Mucosa of stomach (tissue), 1 donor: ENCODE measurements at regions not wholly inside any gene's neighbourhood (a gene's known extent, or its start where the extent isn't known, plus 50 kb on each side); places are given as distances from the start of the nearest gene placed in this dataset.

Experiments
- H3K27me3 ChIP-seq: one replicate; pipeline ENCODE4 v1.7.0; 2013; ENCODE audit warnings: mild to moderate bottlenecking, low read length; ENCODE audit not compliant: control insufficient read depth, insufficient read depth
- H3K36me3 ChIP-seq: one replicate; pipeline ENCODE4 v1.7.0; 2013; ENCODE audit warnings: low read length; ENCODE audit not compliant: control insufficient read depth, insufficient read depth
- H3K4me1 ChIP-seq: one replicate; pipeline ENCODE4 v1.7.0; 2013; ENCODE audit warnings: mild to moderate bottlenecking, low read length; ENCODE audit not compliant: control insufficient read depth, insufficient read depth
- H3K4me3 ChIP-seq: one replicate; pipeline ENCODE4 v1.7.0; 2013; ENCODE audit warnings: low read length
- H3K9ac ChIP-seq: one replicate; pipeline ENCODE4 v1.7.0; 2013; ENCODE audit warnings: mild to moderate bottlenecking, low read length, moderate library complexity
- H3K9me3 ChIP-seq: one replicate; pipeline ENCODE4 v1.7.0; 2013; ENCODE audit warnings: mild to moderate bottlenecking, low read length, moderate library complexity; ENCODE audit not compliant: control insufficient read depth
- donor health status: Pancreatic carcinoma.

GRCh38 chr2:128408349-128409305 lies 90.0 kb upstream of the HS6ST1 start:
- no peaks in the 10 kb centered on the region for H3K9me3 ChIP-seq
- H3K27me3 ChIP-seq, result no peaks in the 10 kb centered on the region
- no peaks in the 10 kb centered on the region for H3K36me3 ChIP-seq
- no peak overlapping the region for H3K4me3 ChIP-seq
- no peak overlapping the region for H3K9ac ChIP-seq
- H3K4me1 ChIP-seq, result no peaks in the 10 kb centered on the region

GRCh38 chr2:128409326-128410034 lies 90.8 kb upstream of the HS6ST1 start:
- H3K9ac ChIP-seq, result no peak overlapping the region
- no peaks in the 10 kb centered on the region for H3K27me3 ChIP-seq
- H3K4me3 ChIP-seq, result no peak overlapping the region
- H3K4me1 ChIP-seq, result no peaks in the 10 kb centered on the region
- H3K36me3 ChIP-seq, result no peaks in the 10 kb centered on the region
- H3K9me3 ChIP-seq, result no peaks in the 10 kb centered on the region

DNA sequence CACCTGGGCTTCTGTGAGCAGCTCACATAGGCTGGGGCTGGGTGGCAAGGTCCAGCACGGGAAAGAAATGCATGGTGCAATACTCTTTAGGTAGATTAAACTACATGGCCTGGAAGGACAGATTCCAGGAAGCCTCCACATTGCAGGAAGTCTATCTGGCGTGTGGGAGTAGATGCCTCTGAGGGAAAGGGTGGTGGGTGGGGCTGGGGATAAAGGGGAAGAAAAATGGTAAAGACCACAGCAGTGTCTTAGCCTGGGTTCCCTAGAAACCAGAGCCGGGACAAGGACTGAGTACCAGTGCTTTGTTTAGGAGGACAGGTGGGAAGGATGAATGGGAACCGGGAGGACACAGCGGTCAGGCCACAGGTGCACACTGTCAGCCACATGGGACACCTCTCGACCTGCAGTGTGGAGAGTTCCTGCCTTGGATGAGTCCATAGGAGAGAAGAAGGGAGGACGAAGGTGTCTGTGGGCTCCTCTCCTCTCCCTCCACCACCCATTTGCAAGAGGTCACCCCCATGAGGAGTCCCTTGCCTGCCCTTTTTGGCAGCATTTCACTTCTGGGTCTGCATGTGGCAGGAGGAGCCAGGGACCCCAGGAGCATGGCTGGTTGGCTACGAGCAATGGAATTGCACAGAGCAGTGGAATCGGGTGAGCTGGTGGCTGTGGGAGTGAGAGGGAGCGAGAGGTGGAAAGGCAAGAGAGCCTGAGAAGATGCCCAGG lies 91.5 kb upstream of the HS6ST1 start:
- H3K4me1 ChIP-seq, result no peaks in the 10 kb centered on the region

GRCh38 chr2:128410758-128411215 lies 92.1 kb upstream of the HS6ST1 start:
- H3K36me3 ChIP-seq, result no peaks in the 10 kb centered on the region
- no peaks in the 10 kb centered on the region for H3K4me1 ChIP-seq
- no peaks in the 10 kb centered on the region for H3K27me3 ChIP-seq
- H3K4me3 ChIP-seq, result no peak overlapping the region
- H3K9me3 ChIP-seq, result no peaks in the 10 kb centered on the region
- H3K9ac ChIP-seq, result no peak overlapping the region

More for the DNA sequence above, 91.5 kb upstream of the HS6ST1 start:
- Histone ChIP-seq H3K4me3 (no peak overlapping the region), H3K36me3 (no peaks in the 10 kb centered on the region), H3K9ac (no peak overlapping the region), H3K9me3 (no peaks in the 10 kb centered on the region), H3K27me3 (no peaks in the 10 kb centered on the region)

DNA sequence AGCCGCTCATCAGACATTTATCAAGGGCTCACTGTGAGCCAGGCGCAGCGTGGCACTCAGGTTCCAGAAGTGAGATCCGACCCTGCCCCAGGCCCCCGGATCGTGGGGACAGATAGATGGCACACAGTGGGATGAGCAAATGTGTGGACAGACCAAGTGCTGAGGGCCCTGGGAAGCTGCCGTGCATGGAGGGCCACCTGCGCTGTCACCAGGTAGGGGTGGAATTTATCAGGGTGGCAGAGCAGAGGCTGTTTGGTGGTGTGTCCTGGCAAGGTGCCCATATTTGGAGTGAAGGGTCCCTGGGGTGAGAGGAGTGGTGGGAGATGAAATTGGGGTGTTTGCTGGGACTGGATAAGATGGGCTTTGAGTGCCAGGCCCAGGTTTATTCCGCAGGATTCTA lies 92.8 kb upstream of the HS6ST1 start:
- no peaks in the 10 kb centered on the region for H3K27me3 ChIP-seq
- H3K36me3 ChIP-seq, result no peaks in the 10 kb centered on the region
- no peak overlapping the region for H3K4me3 ChIP-seq

DNA sequence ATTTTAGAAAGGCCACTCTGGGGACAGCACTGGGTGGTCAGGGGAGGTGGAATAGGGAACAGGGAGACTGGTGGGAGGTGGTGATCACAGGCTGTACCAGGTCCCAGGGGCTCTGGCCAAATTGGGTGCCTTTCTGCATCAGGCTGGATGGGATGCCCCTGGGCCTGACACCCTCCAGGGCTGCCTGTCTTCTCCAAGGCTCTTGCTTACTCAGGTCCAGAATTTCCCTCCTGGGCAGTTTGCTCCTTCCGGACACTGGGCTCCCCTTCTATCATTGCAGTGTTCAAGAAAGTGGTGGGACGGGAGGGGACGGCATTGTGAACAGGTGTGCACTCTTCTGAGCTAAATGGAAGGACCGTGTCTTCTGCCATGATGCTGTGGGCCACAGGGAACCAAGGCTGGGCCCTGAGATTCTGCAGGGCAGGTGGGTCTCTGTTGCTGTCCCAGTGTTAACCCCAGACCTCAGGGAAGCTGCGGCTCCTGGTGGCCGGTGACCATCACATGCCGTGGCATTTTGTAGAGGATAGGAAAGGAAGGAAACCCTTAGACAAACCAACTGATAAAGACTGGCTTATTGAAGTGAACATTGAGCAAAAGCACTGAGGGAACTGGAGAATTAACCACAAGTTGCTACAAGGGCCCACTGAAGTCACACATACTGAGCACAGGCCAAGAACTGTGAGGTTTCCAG lies 93.7 kb upstream of the HS6ST1 start:
- Histone ChIP-seq H3K27me3 (no peaks in the 10 kb centered on the region), H3K4me3 (no peak overlapping the region), H3K4me1 (no peaks in the 10 kb centered on the region), H3K9ac (no peak overlapping the region), H3K36me3 (no peaks in the 10 kb centered on the region), H3K9me3 (no peaks in the 10 kb centered on the region)

More for the DNA sequence above, 92.8 kb upstream of the HS6ST1 start:
- H3K9ac ChIP-seq, result no peak overlapping the region
- H3K9me3 ChIP-seq, result no peaks in the 10 kb centered on the region
- H3K4me1 ChIP-seq, result no peaks in the 10 kb centered on the region

- Histone ChIP-seq H3K4me3 (no peak overlapping the region), H3K4me1 (no peaks in the 10 kb centered on the region), H3K36me3 (no peaks in the 10 kb centered on the region), H3K27me3 (no peaks in the 10 kb centered on the region), H3K9me3 (no peaks in the 10 kb centered on the region), H3K9ac (no peak overlapping the region)
Measured at GRCh38 chr2:128413014-128413717, 94.5 kb upstream of the HS6ST1 start.

- H3K4me1 ChIP-seq, result no peaks in the 10 kb centered on the region
- no peak overlapping the region for H3K4me3 ChIP-seq
- H3K27me3 ChIP-seq, result no peaks in the 10 kb centered on the region
- no peaks in the 10 kb centered on the region for H3K9me3 ChIP-seq
- no peak overlapping the region for H3K9ac ChIP-seq
- H3K36me3 ChIP-seq, result no peaks in the 10 kb centered on the region
Measured at GRCh38 chr2:128413718-128414341, 95.2 kb upstream of the HS6ST1 start.

GRCh38 chr2:128414351-128414750 lies 95.7 kb upstream of the HS6ST1 start:
- Histone ChIP-seq H3K4me1 (no peaks in the 10 kb centered on the region), H3K4me3 (no peak overlapping the region), H3K27me3 (no peaks in the 10 kb centered on the region), H3K36me3 (no peaks in the 10 kb centered on the region), H3K9ac (no peak overlapping the region), H3K9me3 (no peaks in the 10 kb centered on the region)

GRCh38 chr2:128414946-128415778 lies 96.5 kb upstream of the HS6ST1 start:
- H3K4me3 ChIP-seq, result no peak overlapping the region
- no peaks in the 10 kb centered on the region for H3K27me3 ChIP-seq
- no peaks in the 10 kb centered on the region for H3K4me1 ChIP-seq
- H3K9ac ChIP-seq, result no peak overlapping the region
- H3K36me3 ChIP-seq, result no peaks in the 10 kb centered on the region
- no peaks in the 10 kb centered on the region for H3K9me3 ChIP-seq
